ENCODE measurements at regions not wholly inside any gene's neighbourhood (a gene's known extent, or its start where the extent isn't known, plus 50 kb on each side); places are given as distances from the start of the nearest gene placed in this dataset.

- no peak for DNase-seq
Observed at GRCh38 chr17:77399319-77399957, 258.7 kb downstream of the SEC14L1 start.

- DNase-seq, result peak; percentile 72
Observed at GRCh38 chr17:77400445-77400870, 259.7 kb downstream of the SEC14L1 start.

GRCh38 chr17:77402159-77402731 lies 261.5 kb downstream of the SEC14L1 start:
- no peak for DNase-seq

DNA sequence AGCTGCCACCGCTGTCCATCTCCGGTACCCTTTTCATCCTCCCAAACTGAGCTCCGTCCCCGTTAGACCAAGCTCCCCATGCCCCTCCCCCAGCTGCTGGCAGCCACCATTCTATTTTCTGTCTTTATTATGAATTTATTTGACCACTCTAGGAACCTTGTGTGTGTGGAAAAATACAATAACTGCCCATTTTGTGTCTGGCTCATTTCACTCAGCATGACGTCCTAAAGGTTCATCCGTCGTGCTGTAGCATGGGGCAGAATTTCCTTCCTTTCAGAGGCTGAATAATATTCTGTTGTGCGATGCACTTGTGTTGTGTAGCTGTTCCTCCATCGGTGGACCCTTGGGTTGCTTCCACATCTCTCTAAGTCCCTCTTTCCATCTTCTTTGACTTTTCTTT lies 263.1 kb downstream of the SEC14L1 start:
- DNase-seq, result no peak

GRCh38 chr17:77404812-77405581 lies 264.2 kb downstream of the SEC14L1 start:
- DNase-seq, result peak; percentile 74

GRCh38 chr17:77405867-77406732 lies 265.3 kb downstream of the SEC14L1 start:
- no peak for DNase-seq

DNA sequence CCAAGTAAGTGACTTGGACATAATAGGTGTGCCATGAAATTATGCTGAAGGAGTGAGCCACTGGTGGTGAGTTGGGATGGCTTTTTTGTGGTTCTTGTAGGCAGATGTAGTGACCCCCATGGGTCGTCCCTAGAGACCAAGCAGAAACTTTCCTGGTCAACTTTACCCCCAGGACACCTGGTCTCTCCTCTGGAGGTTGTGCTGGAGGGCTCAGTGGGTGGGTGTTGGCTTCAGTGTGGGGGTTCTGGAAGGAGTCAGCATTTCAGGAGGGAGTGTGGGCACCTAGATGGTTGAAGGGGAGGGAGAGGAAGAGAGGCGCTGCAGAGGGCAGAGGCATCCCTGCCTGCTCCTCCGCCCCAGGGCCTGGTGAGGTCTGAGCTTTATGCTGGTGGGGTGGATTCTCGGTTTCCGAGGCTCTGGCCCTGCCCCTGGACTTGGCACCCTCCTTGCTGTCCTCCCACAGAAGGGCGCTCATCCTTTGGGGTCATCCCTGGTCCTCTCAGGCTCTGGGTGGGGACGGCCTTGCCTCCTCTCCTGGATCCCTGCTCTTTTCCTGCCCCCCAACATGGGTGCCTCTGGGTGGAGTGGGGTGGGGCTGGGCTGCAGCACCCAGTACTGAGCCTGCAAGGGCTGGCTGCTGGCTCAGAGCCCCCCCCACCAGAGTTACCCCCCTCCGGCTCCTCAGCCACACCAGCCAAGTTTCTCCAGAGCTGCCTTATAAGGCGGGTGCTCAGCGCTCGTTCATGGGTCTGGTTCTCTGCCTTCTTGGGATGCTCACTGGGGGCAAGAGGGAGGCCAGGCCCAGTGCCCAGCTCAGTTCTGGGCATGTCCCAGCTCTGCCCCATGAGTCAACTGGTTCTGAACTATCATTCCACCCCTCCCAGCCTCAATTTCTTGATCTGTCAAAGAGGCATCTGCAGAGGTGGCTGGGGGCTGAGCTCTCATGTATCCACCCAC lies 266.8 kb downstream of the SEC14L1 start:
- DNase-seq, result no peak

- no peak for DNase-seq
Observed at GRCh38 chr17:77408284-77408683, 267.5 kb downstream of the SEC14L1 start.

DNA sequence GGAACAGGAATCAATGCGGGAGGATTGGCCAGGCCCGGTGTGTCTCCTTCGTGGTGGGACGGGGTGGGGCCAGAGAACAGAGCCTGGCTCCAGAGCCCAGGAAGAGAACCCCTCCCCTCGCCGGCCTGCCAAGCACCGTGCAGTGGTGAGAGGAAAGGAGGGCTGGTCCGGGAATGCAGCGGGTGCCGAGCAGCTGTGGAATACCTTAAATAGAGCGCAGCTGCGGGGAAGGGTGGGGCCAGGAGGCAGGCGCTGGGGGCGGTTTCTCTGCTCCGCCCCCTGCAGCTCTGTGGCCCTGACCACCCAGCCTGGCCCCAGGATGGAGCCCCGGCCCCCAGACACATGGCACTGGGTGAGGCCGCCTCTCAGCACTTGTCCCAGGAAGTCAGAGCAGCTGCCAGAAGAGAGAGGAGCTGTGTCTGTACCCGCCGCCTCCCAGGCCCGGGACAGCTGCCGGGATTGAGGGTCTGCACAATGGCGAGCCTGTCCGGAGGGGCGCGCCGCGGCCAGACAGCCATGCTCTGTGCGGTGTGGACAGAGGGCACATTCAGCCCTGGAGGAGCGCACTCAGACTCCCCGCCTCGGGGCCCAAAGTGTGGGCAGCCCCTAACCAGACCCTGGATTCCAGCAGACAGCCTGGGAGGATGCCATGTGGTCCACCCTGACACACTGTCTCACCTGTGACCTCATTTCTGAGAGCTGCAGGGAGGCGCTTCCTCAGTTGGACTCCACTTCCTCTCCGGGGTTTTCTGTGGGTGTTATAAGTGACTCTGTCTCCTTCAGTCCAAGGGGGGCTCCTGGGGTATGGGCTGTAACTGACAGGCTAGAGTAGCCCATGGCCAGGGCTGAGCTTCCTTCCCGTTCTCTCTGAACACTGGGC lies 268.8 kb downstream of the SEC14L1 start:
- no peak for DNase-seq

- DNase-seq, result no peak
Observed at GRCh38 chr17:77410470-77410869, 269.7 kb downstream of the SEC14L1 start.

GRCh38 chr17:77414811-77415400 lies 274.1 kb downstream of the SEC14L1 start:
- no peak for DNase-seq

GRCh38 chr17:77416105-77416713 lies 275.4 kb downstream of the SEC14L1 start:
- DNase-seq, result no peak

- no peak for DNase-seq
Observed at GRCh38 chr17:77417575-77417974, 276.8 kb downstream of the SEC14L1 start.

DNA sequence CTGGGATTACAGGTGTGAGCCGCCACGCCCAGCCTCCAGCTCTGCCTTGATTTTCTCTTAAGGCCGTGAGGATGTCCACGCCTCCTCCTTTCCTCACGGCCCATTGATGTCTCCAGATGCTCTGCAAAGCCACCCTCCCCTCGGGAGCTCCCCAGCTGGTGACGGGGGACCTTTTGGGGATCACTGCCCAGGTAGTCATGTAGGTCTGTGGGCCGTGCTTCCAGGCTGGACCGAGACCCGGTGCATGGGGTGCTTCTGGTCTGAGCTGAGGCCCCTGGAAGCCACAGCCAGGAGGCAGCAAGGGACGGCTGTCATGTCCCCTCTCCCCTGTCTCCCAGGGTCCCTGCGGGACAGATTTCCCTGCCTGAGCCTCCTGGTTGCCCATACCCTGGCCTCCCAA lies 277.8 kb downstream of the SEC14L1 start:
- no peak for DNase-seq

- DNase-seq, result no peak
Observed at GRCh38 chr17:77419095-77419494, 278.3 kb downstream of the SEC14L1 start.

DNA sequence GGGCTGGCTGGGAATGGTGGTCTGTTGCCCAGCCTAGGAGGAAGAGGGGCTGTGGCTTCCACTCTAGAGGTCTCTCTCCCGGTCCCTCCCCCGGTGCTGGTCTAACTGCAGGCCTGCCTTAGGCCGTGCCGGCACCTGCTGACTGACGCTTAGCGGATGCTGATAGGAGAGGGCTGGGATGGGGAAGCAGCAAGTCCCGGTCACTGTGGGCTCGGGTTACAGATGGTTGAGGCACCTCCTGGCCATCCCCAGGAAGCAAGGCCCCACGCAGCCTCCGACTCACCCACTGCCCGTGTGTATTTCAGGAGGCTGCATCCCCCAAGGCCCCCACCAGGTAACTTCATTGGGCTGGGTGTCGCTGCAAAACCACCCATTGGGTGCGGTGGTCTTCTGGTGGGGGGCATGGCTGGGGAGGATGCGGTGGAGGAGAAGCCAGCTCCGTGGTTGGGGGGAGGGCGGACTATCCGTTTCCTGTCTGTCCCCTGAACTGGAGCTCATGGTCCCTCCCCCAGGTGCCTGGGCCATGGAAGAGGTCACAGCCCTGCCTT lies 278.9 kb downstream of the SEC14L1 start:
- no peak for DNase-seq

DNA sequence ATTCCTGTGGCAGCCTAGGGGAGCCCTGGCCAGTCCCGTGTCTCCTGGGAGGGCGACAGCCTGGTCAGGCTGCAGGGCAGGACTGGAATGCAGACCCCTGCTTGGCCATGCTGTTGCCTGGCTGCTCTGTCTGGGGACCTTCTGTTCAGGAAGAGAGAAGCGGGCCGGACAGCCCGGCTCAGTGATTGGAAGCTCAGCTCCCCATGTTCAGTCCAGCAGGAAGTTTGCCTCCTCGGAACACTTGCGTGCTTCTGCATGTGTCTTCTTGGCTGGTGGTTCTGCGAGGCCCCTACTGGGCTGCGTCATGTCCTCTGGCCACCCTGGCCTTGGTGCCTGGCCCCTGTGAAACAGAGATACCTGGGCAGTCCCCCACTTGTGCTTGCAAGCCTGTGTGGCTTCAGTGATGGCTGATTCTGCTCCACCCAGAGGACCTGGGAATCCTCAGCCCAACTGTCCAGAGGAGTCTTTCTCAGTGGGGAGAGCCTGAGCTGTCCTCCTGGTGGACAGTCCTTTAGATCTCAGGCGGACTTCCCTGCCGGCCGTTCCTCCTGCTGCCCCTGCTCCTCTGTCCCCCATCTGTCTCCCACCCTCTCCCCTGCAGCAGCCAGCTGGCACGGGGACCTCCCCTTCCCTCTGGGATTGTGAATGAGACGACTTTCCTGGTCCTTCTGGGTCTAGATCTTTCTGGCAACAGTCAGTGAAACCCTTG lies 279.5 kb downstream of the SEC14L1 start:
- DNase-seq, result no peak

DNA sequence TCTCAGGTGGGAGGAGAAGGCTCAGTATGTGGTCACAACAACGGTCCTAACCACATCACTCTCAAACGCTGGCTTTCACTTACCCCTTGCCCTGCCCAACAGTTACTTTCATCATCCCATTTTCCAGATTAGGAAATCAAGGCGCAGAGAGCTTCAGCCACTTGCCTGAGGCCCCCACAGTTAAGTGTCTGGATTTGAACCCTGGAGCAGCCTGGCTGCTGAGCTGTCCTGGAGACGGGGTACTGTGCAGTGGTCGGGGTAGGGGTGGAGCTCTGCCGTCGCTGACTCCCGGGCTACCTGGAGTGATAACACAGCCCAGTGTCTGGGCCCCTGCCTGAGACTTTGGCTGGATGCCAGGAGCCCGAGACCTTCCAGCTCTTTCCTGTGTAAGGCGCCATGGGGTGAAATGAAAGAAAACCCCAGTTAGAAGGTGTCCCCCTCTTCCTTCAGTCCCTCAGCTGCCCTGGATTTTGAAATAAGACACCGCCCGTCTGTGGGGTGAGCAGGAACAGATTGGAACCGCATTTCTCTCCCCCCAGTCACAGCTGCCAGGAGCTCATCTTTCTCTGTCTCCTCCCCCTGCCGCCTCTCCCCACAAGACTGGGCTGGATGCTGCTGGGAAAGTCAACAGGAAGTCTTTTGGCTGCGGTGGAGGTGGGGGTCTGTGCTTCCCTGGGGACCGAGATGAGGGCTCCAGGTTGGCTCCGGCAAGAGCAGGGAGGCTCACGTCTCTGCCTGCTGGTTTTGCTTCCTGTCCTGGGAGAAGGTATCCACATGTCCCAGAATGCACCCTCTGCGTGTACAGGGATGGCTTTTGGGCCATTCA lies 280.2 kb downstream of the SEC14L1 start:
- DNase-seq, result peak; percentile 65
